ENCODE measurements at regions not wholly inside any gene's neighbourhood (a gene's known extent, or its start where the extent isn't known, plus 50 kb on each side); places are given as distances from the start of the nearest gene placed in this dataset.
"Not testable (repeated sequence)": the region's sequence is repeated elsewhere in the genome, so short reads cannot be mapped to it uniquely, and the experiment has no call there.

- DNase-seq = no peak
These were observed 721.0 kb upstream of the PKDCC start for GRCh38 chr2:41326851-41327250.

GRCh38 chr2:41329040-41329439 is 718.8 kb upstream of the PKDCC start:
- no peak for DNase-seq

GRCh38 chr2:41334159-41334558 is 713.7 kb upstream of the PKDCC start:
- no peak for DNase-seq

GRCh38 chr2:41335573-41335972 is 712.2 kb upstream of the PKDCC start:
- DNase-seq = not testable (repeated sequence)

- no peak for DNase-seq
These were observed 709.9 kb upstream of the PKDCC start for GRCh38 chr2:41337956-41338355.

GRCh38 chr2:41344529-41344928 is 703.3 kb upstream of the PKDCC start:
- no peak for DNase-seq

GRCh38 chr2:41353060-41353459 is 694.8 kb upstream of the PKDCC start:
- DNase-seq = no peak

GRCh38 chr2:41355794-41356193 is 692.0 kb upstream of the PKDCC start:
- no peak for DNase-seq

GRCh38 chr2:41364842-41365241 is 683.0 kb upstream of the PKDCC start:
- DNase-seq = no peak

GRCh38 chr2:41375901-41376300 is 671.9 kb upstream of the PKDCC start:
- DNase-seq = no peak

- DNase-seq = no peak
These were observed 670.0 kb upstream of the PKDCC start for GRCh38 chr2:41377837-41378236.

- DNase-seq = no peak
These were observed 669.4 kb upstream of the PKDCC start for GRCh38 chr2:41378420-41378819.

- DNase-seq = no peak
These were observed 668.2 kb upstream of the PKDCC start for GRCh38 chr2:41379496-41380221.

- no peak for DNase-seq
These were observed 666.1 kb upstream of the PKDCC start for GRCh38 chr2:41381701-41382100.

GRCh38 chr2:41387519-41387918 is 660.3 kb upstream of the PKDCC start:
- DNase-seq = no peak

- DNase-seq = no peak
These were observed 654.2 kb upstream of the PKDCC start for GRCh38 chr2:41393621-41394020.

GRCh38 chr2:41394541-41394940 is 653.3 kb upstream of the PKDCC start:
- DNase-seq = no peak

- no peak for DNase-seq
These were observed 652.1 kb upstream of the PKDCC start for GRCh38 chr2:41395692-41396091.

GRCh38 chr2:41399437-41400087 is 648.3 kb upstream of the PKDCC start:
- no peak for DNase-seq

GRCh38 chr2:41400088-41400665 is 647.6 kb upstream of the PKDCC start:
- peak in 1 of 2 experiments; percentile 9 for DNase-seq

- DNase-seq = no peak
These were observed 642.4 kb upstream of the PKDCC start for GRCh38 chr2:41405441-41405840.

- DNase-seq = no peak
These were observed 638.5 kb upstream of the PKDCC start for GRCh38 chr2:41409328-41409727.

- no peak for DNase-seq
These were observed 637.8 kb upstream of the PKDCC start for GRCh38 chr2:41410011-41410410.

GRCh38 chr2:41413813-41414485 is 633.9 kb upstream of the PKDCC start:
- DNase-seq = no peak

All from AML-193 (cell line).